ENCODE measurements at regions not wholly inside any gene's neighbourhood (a gene's known extent, or its start where the extent isn't known, plus 50 kb on each side); places are given as distances from the start of the nearest gene placed in this dataset.

DNA sequence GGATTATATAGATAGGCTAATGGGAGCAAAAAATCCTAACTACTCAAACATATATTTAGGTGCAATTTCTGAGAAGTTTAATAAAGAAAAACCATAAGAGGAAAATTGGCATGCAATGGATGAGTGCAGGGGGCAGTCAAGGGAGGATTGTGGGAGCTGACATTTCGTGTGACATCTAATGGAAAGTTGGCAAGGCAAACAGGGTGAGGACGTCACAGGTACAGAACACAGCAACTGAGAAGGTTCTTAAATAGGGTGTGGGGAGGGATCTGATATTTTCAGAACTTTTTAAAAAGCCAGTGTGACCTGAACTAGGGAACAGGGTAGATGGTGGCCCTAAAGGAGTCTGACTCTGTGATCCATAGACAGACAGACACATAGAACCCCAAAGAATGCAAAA lies 194.9 kb upstream of the GLI3 start:
- DNase-seq = no peak

DNA sequence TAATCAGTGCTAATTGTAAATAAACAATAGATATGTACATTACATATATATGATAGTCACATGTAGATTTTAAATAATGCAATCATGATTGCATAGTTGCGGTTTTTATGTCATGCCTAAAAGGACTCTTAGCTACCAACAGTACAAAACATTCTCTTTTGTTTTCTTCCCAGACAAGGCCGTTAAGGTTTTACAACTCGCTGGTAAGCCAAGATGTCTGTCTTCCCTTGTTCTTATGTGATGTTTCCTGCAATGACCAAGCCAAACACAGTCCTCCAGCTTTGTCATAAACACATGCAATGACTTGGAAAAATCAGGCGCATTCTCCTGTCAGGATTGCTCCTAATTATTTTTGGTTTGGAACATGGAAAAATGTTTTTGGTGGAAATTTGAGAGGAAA lies 192.3 kb upstream of the GLI3 start:
- no peak for DNase-seq

DNA sequence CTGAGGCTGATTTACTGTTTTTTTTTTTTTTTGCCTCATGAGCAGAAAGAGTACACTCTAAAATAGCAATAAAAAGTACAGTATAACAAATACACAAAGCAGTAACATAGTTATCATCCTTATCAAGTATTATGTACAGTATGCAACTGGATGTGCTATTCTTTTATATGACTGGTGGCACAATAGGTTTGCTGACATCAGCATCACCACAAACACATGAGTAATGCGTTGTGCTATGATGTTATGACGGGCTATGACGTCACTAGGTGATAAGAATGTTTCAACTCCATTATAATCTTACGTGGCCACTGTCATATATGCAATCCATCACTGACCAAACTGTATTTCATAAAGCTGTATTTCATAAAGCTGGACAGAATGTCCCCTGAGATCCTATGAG lies 189.2 kb upstream of the GLI3 start:
- no peak for DNase-seq

DNA sequence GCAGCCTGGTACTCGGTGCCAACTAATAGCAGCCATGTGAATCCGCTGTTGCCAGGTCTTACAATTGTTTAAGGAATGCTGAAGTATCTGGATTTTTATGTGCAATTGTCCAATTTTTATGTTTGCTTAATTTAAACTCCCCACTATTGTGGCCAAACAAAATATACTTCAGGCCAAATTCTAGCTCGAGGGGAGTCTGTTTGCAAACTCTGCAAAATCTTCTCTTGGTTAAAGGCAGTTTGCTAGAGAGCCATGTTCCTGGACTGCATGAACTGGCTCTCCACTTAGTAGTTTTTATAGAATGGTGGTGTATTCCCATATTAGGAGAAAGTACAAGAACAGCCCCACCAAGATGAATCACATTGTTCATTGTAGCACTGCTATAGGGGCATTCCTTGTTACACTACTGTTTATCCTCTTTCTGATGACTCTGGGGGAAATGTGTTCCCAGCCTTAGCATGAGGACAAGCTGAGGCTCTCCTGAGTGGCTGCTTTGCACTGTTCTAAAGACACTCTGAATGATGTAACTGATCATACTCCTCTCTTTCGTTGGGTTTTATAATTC lies 178.0 kb upstream of the GLI3 start:
- no peak for DNase-seq

DNA sequence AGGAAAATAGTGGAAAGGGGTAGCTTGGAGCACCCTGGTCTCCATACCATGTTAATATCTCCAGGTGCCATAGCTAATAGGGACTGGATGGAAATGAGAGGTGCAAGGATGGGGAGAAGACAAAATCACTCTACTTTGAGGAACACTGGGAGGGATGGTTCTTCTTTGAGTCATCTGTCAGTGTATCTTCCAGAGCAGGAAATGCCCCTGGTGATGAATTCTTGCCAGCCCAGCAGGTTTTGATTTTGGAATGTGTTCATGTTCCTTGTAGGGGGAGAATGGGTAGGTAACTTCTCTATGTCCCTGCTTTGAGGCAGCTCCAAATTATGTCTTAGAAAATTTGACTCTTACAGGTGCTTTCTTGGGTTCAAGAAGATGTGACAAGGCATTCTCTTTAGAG lies 177.0 kb upstream of the GLI3 start:
- DNase-seq = no peak

DNA sequence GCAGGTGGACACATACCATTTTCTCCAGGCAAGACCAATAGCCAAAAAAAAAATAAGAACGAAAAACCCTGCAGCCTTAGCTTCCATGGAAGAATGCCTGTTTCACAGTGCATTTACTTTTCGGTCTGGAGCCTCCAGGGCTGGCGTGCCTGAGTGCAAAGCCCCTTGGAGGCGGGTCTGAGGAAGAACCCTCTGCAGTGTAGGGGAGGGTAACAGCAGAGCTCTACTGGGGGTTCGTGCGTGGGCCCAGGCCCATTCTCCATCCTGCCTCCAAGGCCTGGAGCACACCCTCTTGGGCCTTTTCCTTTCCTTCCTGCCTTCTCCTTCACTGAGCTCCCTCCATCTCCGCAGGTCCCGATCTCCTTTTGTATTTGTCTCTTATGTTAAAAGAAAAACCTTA lies 172.3 kb upstream of the GLI3 start:
- no peak for DNase-seq

DNA sequence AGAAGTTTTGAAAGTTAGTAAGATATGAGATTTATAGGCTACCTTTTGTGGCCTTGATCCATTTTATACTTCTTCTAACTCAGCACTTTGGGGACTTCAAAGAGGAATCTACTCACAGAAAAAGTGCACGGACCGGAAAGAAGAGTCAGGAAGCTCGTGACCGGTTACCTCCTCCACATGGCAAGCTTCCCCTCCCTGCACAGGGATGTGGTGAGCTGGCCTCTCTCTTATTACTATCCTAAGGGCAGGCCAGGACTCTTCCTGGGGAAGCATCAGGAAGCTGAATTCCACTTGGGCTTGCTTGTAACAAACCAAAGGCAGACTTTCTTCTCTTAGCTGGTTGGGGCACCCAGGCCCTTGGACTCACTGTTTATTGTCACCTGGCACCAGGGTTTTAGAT lies 170.8 kb upstream of the GLI3 start:
- DNase-seq = no peak

DNA sequence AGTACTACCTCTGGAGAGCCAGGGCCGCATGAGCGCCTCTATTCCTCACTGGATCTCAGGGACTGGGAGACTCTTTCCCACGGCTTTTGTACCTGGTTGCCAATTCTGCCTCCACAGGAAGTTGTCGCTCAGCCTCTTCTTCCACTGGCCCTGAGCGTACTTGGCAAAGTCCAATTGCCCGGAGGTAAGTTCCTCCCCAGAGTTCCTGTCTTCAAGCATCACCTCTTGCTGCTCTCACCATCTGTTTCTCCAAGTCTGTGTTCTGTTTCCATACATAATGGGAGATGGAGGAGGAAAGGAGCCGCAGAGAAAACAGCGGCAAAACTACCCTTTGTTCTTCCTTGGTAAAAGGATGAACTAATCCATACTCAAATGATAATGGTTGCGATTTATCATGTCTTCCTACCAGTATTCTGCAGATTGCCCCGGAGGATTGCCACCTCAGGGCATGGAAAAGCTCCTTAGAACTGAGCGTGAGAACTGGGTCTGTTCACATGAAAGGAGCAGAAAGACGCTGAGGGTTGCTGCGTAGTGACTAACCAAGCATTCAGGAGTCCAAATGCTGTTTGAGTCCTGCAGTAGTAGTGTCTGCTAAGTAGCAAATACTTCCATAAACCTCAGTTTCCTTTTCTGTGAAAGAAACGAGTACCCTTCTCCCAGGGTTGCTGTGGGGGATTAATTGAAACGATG lies 170.2 kb upstream of the GLI3 start:
- DNase-seq = no peak

DNA sequence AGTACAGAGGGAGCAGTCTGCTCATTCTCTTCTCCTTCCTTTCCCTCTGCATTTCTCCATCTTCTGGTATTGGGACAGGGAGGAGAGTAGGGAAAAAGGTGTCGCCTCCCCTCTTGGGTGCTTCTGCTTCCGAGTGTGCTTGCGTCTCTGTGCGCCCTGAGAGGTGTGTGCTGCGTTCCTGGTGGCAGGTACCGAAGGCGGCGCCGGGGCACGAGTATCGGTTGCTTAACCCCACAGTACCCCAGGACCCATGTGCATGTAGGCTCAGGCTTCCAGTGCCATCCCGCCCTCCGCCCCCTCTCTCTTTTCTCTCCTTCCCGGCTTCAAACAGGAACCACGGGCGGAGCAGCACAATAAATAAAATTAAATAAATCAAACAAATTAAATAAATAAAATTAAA lies 169.3 kb upstream of the GLI3 start:
- DNase-seq = no peak

DNA sequence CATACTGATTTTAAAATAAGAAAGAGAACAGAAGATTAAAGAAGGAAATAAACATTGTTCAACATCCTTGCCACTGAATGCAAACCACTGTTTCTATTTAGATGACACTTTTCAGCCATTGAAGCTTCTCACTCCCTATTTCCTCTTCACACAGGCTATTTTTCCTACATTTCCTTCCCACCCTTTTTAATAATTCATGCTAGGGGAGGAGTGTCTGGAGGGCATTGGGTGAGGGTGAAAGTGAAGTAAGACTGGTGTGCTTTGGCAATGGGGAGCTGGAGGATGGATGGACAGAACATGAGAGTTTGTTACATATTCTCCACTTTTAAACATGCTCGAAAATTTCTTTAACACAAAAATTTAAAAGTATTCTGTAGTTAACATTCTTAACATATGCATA lies 168.8 kb upstream of the GLI3 start:
- DNase-seq = no peak

DNA sequence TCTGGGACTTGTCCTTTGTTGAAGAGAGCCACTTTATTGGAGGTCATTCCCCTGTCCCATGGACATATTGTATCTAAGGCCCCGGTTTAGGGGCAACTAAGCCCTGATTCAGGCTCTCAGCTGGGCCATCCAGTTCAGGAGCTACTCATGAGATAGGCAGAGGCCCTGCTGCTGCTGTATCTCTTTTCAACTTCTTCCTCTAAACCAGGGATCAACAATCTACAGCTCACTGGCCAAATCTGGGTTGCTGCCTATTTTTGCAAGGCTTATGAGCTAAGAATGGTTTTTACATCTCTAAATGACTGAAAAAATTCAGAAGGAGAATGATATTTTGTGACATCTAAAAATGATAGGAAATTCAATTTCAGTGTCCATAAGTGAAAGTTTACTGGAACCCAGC lies 166.8 kb upstream of the GLI3 start:
- no peak for DNase-seq

DNA sequence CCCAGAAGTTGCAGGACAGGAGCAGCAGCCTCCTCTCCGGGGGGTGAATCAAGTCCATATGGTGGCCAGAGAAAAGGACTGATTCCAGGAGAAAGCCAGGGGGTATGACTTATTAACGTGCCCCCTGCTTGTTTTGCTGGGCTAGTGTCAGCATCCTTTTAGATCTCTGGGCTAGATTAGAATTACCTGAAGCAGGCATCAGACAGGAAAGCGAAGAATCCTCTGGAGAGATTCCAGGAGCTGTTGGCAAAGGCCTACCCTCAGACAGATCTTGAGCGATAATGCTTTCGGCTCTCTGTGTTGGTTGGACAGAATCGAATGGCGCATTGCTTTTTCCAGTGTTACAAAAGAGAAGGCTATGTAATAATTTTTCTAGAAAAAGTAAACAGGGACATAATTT lies 164.0 kb upstream of the GLI3 start:
- DNase-seq = no peak

DNA sequence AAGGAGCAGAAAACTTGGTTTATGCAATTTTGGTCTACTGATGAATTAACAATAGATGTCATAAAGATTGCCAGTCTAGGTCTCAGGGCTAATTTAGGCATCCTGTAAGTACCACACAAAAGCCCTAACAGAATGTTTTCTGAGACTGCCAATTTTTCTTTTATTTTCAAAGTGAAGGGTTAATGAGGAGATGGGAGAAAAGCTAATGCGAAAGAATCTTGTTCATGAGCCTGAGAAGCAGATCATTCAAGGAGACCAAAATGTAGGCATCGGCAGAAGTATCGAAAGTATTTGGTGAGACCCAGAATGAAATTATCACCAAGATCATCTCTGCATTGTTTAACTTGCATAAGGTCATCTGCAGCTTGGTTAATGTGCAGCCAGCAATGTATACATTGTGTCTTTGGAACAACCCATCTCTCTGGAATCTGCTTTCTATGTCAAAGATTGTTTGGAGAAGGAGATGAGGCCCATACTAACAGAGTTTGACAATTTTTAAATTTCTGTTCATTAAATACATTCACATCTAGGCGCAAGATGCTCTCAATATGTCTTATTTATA lies 163.3 kb upstream of the GLI3 start:
- no peak for DNase-seq

DNA sequence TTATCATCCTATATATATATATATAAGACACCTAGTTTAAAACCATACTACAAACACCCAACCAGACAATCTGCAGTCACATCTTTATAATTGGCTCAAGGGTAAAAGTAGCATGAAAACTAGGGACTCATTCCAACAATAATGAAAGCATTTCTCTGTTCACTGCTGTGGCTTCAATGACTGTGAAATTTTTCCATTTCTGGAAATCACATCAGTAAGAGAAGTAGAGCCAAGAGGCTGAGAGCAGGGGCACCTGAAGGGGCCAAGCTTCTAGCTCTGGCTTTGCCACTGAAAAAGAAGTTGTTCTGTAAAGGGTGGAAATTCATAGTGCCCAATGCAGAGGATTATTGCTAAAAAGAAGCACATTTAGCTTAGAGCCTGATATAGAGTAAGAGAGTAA lies 158.6 kb upstream of the GLI3 start:
- no peak for DNase-seq

DNA sequence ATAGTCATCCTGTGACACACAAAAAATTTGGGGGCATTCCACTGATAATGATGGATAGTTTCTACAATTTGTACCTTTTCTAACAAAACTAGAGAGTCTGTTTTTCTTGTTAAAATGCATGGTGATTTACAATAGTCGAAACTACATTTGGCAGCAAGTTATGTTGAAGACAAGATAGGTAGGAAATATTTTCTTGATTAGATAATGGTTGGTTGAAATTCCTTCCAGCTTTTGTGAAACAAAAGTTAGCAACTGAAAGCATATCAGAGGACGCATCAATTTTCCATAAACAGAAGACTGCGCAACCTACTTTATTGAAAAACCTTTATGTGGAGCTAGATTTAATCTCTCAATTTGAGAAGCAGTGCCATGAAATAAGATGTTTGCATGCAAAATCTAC lies 155.8 kb upstream of the GLI3 start:
- no peak for DNase-seq

DNA sequence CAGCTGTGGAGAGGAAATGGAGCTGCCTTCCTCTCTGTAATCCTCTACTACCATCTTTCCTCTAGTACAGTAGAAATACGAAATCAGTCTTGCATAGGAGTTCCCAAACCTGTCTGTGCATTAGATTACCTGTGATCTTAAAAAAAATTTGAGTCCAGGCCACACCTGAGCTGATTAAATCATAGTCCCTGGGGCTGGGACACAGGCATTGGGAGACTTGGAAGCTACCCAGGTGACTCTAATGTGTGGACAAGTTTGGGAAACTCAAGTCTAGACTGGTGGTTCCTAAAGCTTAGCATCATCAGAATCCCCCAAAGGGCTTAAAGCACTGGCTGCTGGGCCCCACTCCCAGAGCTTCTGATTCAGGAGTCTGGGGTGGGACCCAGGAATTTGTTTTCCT lies 152.7 kb upstream of the GLI3 start:
- DNase-seq = no peak

DNA sequence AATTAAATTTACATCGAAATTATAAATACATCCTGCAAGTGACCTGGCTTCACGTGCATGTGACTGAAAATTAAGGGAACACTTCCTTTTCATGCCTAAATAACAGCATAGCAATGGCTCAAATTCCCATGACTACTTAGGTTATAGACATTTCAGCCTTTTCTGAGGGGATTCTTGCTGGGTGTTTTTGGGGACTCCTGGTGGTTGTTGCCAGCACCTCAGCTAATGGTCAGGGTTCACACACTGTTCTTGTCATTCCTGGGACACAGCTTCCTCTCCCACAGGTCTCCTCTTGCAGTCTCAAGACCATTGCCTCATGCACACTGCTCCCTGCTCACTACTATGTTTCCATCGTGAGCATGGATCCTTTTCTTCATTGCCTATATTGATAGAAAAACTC lies 148.9 kb upstream of the GLI3 start:
- no peak for DNase-seq

DNA sequence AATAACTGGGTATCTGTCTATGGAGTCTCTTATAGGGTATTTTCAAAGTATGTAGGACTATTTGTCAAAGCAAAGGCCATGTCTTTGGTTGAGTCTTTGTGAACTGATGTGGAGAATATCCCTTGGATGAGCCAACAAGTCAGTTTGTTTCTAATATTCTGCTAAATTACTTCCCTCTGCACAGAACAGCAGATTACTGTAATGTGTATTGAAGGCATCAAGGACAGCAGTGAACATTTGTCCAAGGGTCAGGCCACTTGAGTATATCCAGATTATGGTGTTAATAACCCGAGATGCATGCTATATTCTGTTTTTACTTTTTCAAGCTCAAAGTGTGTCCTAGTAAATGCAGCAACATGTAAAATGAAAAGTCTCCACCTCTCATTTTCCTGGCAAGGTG lies 144.2 kb upstream of the GLI3 start:
- DNase-seq = no peak

DNA sequence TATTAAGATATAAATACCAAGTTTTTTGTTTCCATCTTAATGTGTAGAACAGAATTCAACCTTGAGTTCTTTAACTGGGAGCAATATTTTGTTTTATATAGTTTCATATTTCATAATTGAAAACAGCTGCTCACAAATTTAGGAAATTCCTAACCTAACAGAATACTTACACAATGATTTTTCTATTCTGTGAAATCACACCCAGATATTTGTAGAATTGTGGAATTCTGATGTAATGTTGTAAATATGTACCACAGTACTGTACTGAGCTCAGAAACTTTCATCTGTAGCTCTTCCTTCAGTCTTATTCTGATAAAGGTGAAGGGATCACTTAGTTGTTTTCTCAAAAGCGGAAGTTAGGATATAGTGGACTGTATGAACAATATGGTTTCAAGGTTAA lies 143.4 kb upstream of the GLI3 start:
- no peak for DNase-seq

DNA sequence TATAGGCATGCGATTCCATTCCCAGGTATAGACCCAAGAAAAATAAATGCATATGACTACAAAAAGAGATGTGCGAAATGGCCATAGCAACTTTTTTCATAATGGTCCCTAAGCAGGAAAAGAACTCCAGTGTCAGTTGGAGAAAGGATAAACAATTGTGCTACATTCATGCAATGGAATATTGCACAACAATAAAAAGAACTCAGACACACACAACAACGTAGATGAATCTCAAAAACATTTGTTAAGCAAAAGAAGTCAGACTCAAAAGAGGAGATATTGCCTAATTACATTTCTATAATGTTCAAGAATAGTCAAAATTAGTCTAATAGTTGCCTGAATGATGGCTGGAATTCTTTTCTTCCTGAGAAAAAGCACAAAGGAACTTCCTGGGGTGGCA lies 141.1 kb upstream of the GLI3 start:
- DNase-seq = no peak

DNA sequence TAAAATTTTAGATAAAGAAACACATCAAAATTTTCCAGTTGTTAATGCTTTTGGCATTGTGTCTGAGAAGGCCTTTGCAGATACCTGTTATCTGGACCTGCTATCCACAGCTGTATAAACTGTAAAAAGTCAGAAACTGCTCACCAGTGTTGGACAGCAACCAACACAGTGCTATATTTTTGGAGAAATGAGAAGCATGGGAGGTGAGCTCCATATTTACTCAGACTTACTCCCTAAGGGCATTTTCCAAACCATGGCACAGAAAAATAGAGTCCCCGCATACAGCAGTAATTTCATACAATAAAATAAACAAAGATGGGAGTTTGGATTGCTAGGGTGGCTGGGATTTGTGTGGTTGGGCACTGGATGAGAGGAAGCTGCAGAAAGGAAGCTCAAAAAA lies 136.3 kb upstream of the GLI3 start:
- DNase-seq = no peak

DNA sequence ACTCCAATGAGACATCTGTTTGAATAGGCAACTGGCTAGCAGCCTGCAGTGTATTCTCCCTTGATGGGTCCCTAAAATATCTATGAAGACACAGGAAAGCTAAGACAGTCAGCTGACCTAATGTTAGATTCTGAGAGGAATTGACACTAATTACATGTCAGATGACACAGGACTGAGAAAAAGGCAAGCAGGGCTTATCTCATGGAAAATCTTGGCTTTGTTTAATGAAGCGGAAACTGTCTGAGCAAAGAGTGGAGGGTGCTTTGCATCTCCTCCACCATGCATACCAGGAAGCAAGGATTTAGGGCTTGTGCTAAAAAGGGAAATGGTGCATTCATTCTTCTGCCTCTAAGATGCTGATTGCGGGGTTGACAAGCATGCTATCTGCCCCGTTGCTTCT lies 135.5 kb upstream of the GLI3 start:
- no peak for DNase-seq

DNA sequence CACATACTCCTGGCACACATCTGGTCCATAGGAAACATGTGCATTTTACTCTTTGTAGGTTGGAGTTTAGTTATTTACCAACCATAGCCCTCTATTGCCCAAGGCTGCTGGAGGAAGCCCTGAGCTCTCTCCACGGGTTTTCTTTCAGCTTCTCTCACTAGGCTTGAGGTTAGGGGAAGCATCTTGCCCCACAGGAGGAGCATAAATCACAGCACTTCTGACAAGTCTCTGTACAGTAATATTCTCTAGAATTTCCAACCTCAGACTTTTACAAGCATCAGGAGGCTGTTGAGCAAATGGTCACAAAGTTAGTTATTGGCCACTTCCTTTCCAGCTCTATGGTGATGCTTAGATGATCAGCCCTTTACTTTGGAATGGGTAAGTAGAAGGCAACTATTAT lies 122.9 kb upstream of the GLI3 start:
- no peak for DNase-seq

DNA sequence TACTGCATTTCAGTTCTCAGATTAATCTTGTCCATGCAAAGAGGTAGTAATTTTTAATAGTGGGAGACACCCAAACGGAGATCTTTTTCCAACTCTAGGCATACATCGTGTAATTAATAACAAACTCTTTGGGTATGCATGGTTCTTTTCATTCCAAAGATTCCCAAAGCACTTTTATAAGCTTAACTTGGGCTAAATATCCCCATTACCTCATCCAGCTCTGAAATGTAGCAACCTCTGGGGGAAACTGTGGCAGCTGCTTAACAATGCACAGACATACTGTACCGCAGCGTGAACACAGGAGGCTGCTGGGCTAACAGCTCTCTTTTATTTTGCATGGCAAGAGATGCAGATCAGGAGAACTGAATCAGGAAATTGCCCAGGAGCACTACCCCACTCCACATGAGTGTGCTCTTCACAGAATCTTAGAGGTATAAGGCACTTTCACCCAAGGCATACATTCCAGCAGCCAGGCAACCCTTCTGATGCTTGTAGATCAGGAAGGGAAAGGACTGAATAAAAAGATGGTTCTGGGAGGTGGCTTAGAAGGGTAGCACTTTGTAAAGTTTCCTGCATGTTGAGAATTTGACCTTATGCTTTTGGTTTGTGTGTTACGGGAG lies 114.4 kb upstream of the GLI3 start:
- DNase-seq = no peak

DNA sequence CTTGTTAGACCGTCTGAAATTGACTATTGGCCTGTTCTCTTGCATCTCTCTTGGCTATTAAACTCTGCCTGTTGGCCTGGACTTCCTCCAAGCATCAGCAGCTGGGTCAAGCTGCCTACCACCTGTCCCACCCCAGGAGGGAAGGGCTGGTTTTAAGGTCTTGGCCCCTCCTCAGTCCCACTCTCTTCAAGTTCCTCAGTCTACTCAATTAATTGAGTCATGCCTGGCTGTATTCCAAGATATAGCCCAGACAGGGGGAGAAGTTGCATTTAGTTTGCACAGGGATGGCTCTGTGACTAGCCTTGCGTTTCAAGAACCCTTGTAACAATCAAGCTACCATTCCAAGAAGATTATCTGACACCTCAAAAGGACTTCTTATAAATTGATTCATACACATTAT lies 113.8 kb upstream of the GLI3 start:
- DNase-seq = no peak

Data from NCI-H1092 (cell line).